Right atrium auricular region (tissue), 2 donors: ENCODE measurements at regions not wholly inside any gene's neighbourhood (a gene's known extent, or its start where the extent isn't known, plus 50 kb on each side); places are given as distances from the start of the nearest gene placed in this dataset.
"Not testable (repeated sequence)": the region's sequence is repeated elsewhere in the genome, so short reads cannot be mapped to it uniquely, and the experiment has no call there.

Experiments
- DNase-seq: peaks from one replicate; pipeline ENCODE4 v3.0.0-alpha.2; 2019; ENCODE audit warnings: low spot score
- H3K27ac ChIP-seq, 2 donors: fragments of 200-600 bp; sonication (generic); 1 replicate in 1 of 2; 2 replicates in 1 of 2; pipeline ENCODE4 v1.5.1; 2016 to 2019
- H3K27me3 ChIP-seq, 2 donors: fragments of 200-600 bp; sonication (generic); one replicate each; pipeline versions ENCODE4 v1.5.1 to v1.6.0; 2017 to 2019
- H3K36me3 ChIP-seq: fragments of 200-600 bp; sonication (generic); one replicate; pipeline ENCODE4 v1.5.1; 2016
- H3K4me1 ChIP-seq, 2 donors: fragments of 200-600 bp; sonication (generic); one replicate each; pipeline versions ENCODE4 v1.5.1 to v1.6.0; 2017 to 2019
- H3K4me3 ChIP-seq, 2 donors: fragments of 200-600 bp; sonication (generic); 1 replicate in 1 of 2; 2 replicates in 1 of 2; pipeline ENCODE4 v1.5.1; 2017 to 2019; ENCODE audit warnings: mild to moderate bottlenecking in 1 of 2, moderate library complexity in 1 of 2
- H3K9me3 ChIP-seq, 2 donors: fragments of 200-600 bp; sonication (generic); one replicate each; pipeline ENCODE4 v1.5.1; 2019
- CTCF ChIP-seq, 2 donors: fragments of 200-600 bp; sonication (generic); IDR thresholded peaks; one replicate each; pipeline ENCODE4 v1.5.1; 2019; ENCODE audit warnings: antibody characterized with exemption in 2 of 2

GRCh38 chr19:29886586-29886985 lies 55.5 kb upstream of the URI1 start:
- no peak for TF ChIP-seq CTCF (IDR thresholded peaks at IDR 0.05)
- no peak for DNase-seq
- H3K4me1 ChIP-seq = no peaks in the 10 kb centered on the region
- H3K36me3 ChIP-seq = no peaks in the 10 kb centered on the region
- H3K27ac ChIP-seq = no peak overlapping the region
- H3K9me3 ChIP-seq = no peaks in the 10 kb centered on the region
- no peak overlapping the region for H3K4me3 ChIP-seq
- no peaks in the 10 kb centered on the region for H3K27me3 ChIP-seq

- H3K27ac ChIP-seq = no peak overlapping the region
- H3K4me1 ChIP-seq = no peaks in the 10 kb centered on the region
- H3K27me3 ChIP-seq = no peaks in the 10 kb centered on the region
- no peaks in the 10 kb centered on the region for H3K36me3 ChIP-seq
- DNase-seq = no peak
- no peak overlapping the region for H3K4me3 ChIP-seq
- no peaks in the 10 kb centered on the region for H3K9me3 ChIP-seq
- no peak for TF ChIP-seq CTCF (IDR thresholded peaks at IDR 0.05)
These were observed 54.6 kb upstream of the URI1 start for GRCh38 chr19:29887442-29887855.

GRCh38 chr19:29888047-29888446 lies 54.0 kb upstream of the URI1 start:
- not testable (repeated sequence) for H3K4me1 ChIP-seq, H3K27ac ChIP-seq, H3K4me3 ChIP-seq, H3K9me3 ChIP-seq, DNase-seq, H3K27me3 ChIP-seq, H3K36me3 ChIP-seq

GRCh38 chr19:29889702-29890101 lies 52.3 kb upstream of the URI1 start:
- Histone ChIP-seq H3K4me3 (no peak overlapping the region), H3K4me1 (no peaks in the 10 kb centered on the region), H3K9me3 (no peaks in the 10 kb centered on the region), H3K27ac (no peak overlapping the region), H3K36me3 (no peaks in the 10 kb centered on the region), H3K27me3 (no peaks in the 10 kb centered on the region)
- no peak for TF ChIP-seq CTCF (IDR thresholded peaks at IDR 0.05)
- DNase-seq = no peak

- H3K36me3 ChIP-seq = no peaks in the 10 kb centered on the region
- H3K27me3 ChIP-seq = no peaks in the 10 kb centered on the region
- no peaks in the 10 kb centered on the region for H3K9me3 ChIP-seq
- TF ChIP-seq CTCF (IDR thresholded peaks at IDR 0.05) = no peak
- no peak overlapping the region for H3K4me3 ChIP-seq
- H3K4me1 ChIP-seq = no peaks in the 10 kb centered on the region
- no peak for DNase-seq
- H3K27ac ChIP-seq = no peak overlapping the region
These were observed 51.6 kb upstream of the URI1 start for GRCh38 chr19:29890392-29890791.
